GM18505 (cell line): ENCODE measurements at regions not wholly inside any gene's neighbourhood (a gene's known extent, or its start where the extent isn't known, plus 50 kb on each side); places are given as distances from the start of the nearest gene placed in this dataset.
A peak's percentile ranks its signal among the peaks of the same experiment; 100 is the strongest.
"Not testable (repeated sequence)": the region's sequence is repeated elsewhere in the genome, so short reads cannot be mapped to it uniquely, and the experiment has no call there.

Source experiments
- ATAC-seq: cut with Tn5 transposase; IDR thresholded peaks from one replicate; pipeline ENCODE4 v1.9.1; 2021; ENCODE audit not compliant: unreplicated experiment
- POLR2A ChIP-seq: IDR thresholded peaks from 4 replicates; pipeline ENCODE4 v1.6.1; 2011; ENCODE audit warnings: borderline replicate concordance; ENCODE audit not compliant: insufficient read depth, insufficient read length; ENCODE audit errors: extremely low read depth

DNA sequence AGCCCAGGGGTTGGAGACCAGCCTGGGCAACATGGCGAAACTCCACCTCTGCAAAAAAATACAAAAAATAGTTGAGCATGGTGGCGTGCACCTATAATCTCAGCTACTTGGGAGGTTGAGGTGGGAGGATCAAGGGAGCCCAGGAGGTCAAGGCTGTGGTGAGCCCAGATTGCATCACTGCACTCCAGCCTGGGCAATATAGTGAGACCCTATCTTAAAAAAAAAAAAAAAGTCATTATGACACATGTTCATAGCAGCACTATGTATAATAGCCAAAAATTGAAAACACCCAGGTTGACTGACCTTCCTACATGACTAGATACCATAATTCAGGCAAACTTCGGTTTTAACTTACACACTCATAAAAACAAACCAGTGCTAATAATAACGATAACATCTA is 90.8 kb upstream of the RBPJ start:
- no peak for ATAC-seq
- no peak for TF ChIP-seq POLR2A

DNA sequence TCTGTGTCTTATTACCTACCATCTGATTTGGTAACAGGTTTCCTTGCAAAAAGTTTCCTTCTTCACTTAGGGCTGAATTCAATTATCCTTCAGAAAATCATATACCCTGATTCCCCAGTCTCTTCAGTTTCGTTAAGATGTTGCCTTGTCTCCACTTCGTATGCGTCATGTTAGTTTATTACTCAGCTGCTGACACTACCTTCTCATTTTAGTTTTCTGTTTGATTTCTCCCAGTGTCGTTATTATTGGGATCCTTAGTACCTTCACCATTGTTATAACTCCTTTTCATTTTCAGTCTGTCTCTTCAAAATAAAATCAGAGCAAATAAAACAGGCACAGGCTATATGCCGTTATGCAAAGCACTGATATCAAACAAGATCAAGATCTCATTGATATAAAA is 87.5 kb upstream of the RBPJ start:
- no peak for ATAC-seq
- no peak for TF ChIP-seq POLR2A

DNA sequence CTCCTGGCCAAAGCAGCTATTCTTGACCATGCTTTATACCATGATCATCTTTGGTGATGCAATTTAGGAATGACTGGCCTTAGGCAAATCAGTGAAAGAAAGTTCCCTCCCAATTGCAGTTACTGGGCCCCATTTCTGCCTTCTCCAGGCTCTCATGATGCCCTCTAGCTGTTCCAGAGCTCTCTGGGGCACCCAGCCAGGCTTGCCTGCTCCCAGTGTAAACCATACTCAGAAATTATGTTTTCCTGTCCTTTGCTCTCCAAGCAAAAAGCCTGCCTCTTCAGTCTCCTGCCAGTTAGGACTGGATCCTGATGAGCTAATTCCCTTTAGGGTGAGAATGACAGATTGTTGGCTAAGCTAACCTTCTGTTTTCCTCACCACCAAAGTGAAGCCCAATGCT is 85.3 kb upstream of the RBPJ start:
- ATAC-seq, result no peak
- TF ChIP-seq POLR2A, result no peak

DNA sequence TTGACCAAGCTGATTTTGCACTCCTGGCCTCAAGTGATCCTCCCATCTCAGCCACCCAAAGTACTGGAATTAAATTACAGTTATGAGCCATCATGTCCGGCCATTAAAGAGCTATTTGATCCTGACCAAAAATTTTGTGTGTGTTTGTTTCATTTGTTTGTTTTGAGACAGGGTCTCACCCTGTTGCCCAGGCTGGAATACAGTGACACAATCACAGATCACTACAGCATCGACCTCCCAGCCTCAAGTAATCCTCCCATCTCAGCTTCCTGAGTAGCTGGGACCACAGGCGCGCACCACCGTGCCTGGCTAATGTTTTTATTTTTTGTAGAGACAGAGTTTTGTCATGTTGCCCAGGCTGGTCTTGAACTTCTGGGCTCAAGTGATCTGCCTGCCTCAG is 82.9 kb upstream of the RBPJ start:
- no peak for TF ChIP-seq POLR2A
- no peak for ATAC-seq

DNA sequence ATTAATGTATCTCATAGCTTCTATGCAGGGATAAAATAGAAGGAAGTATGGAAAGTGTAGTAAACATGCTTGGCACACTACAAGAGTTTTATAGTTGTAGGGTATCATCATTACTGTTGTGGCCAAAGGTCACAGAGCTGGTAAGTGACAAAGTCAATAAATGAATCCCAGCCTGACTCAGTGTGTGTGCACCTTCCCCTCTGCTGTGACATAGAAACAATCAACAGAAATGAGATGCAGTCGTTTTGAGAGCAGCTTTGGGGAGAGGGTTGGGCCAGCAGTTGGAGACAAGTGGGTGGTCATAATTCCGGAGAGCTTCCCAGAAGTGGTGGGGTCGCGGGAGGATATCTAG is 82.4 kb upstream of the RBPJ start:
- no peak for TF ChIP-seq POLR2A
- no peak for ATAC-seq

DNA sequence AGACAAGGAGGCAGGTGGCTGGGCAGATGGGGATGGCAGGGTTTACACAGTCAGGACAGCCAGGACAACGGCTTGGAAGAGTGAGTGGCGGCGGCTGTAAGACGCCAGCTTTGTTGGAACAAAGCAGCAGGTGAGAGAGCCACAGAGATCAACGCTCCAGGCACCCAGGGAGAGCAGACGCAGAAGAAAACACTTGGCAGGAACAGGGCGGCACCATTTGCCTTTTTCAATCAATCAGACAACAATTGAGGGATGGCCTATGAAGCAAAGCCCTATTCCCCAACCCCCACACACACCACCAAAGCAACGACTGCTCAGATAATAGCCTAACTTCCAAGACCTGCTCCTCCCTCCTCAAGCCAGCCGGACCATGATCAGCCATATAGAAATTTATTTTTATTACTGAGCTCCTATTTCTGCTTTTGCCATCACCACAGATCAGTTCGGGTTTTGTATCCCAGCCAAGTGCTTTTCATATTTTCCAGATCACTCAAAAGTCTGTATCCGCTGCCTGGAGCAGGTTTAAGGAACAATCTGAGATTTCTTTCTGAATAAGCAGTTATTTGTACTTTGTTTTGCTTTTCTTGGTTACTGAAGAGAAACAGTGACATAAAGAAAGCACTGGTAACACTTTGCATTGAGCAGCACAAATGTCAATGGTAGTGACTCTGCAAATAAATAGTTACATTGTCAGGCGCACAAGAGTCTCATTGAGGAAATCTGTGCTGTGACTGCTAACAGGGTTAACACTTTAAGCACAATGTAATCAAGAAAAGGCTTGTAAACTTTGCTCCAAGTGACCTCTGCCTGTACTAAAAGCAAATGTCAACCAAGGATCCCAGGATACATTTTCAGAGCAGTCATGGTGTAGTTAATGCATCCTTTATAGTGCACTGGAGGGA is 81.8 kb upstream of the RBPJ start:
- ATAC-seq, result no peak
- no peak for TF ChIP-seq POLR2A

DNA sequence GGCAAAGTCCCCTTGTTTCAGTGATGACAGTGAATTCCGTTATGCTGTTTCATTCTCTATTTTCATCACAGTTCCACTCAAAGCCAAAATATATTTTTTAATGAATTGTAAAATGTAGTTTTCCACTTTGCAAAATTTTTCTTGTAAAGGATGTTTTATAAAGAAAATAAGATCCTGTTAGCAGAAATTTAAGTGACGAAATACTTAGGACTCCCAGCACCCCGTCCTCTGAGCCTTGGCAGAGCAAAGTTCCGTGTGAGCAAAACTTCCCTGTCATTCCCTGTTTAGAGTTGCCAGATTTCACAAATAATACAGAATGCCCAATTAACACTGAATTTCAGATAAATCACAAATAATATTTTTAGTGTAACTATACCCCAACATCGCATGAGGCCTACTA is 81.0 kb upstream of the RBPJ start:
- no peak for TF ChIP-seq POLR2A
- ATAC-seq, result no peak

DNA sequence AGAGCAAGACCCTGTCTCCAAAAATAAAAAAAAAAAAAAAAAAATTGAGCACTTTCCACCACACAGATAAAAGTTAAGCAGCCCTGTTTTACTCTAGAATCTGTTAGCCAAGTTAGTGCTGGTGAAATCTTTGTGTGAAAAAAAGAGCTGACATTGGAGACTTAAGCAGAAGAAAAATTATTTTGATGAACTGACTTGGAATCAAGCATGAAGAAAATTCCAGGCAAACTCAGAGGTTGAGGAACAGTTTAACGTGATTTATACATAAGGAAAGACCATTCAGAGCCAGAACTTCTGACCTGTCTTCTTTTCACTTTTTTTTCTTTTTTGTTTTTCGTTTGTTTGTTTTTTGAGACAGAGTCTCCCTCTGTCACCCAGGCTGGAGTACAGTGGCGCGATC is 79.6 kb upstream of the RBPJ start:
- no peak for TF ChIP-seq POLR2A

DNA sequence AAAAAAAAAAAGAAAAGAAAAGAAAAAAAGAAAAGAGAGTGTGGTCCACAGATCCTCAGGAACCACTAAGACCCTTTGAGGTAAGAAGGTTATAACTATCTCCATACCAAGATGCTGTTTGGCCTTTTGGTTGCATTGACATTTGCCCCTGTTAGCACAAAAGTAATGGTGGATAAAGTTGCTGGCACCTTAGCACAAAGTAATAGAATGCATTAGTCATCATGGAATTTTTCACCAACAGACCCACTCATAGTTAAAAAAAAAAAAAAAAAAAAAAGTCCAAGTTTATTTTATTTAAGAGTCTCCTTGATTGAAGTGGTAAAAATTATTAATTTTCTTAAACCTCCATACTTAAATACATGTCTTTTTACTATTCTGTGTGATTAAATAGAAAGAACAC is 78.4 kb upstream of the RBPJ start:
- no peak for ATAC-seq
- no peak for TF ChIP-seq POLR2A

More for the DNA sequence above, 79.6 kb upstream of the RBPJ start:
- ATAC-seq, result no peak

DNA sequence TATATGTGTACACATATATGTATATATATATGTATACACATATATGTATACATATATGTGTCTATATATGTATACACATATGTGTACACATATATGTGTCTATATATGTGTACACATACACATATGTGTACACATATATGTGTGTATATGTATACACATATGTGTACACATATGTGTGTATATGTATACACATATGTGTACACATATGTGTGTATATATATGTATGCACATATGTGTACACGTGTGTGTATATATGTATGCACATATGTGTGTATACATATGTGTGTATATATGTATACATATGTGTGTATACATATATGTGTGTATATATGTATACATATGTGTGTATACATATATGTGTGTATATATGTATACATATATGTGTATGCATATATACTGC is 76.7 kb upstream of the RBPJ start:
- not testable (repeated sequence) for ATAC-seq

DNA sequence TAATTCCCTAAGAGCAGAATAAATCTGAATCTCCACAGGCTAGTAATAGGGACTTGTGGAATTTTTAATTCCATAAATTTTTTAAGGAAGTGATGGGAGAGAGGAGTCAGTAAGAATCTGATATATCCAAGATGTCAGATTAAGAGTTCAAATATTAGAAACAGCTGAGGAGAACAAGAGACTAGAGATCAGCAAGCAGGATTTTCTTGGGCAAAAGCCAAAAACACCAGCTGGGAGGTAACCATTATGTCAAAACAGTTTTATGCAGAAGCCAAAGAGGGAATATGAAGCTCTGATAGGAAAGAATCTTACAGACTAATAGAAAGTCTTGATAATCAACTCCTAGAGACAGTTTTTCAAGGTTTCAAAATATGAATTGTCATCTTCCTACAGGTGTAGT is 72.2 kb upstream of the RBPJ start:
- ATAC-seq, result no peak
- no peak for TF ChIP-seq POLR2A

DNA sequence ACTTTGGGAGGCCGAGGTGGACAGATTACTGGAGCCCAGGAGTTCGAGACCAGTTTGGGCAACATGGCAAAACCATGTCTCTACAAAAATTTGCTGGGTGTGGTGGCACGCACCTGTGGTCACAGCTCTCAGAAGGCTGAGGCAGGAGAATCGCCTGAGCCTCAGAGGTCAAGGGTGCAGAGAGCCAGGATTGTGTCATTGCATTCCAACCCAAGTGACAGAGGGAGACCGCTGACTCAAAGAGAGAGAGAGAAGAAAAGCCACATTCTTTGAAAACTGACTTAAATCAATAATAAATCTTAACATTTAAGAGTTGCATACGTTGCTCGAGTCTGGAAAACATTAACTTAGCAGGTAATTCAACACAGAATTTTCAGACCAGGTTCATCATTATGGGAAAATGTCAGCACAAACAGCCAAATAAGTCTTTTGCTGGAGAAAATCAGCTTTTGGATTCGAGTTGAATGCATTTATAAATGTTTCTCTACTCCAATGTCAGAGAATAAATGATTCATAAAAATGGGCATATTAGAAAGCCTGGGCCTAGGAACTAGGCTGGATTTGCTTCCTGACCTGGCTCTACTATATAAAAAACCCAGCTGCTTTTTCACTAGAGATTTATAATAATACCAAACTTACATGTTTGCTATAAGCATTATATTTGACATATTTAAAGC is 68.3 kb upstream of the RBPJ start:
- no peak for TF ChIP-seq POLR2A
- no peak for ATAC-seq

DNA sequence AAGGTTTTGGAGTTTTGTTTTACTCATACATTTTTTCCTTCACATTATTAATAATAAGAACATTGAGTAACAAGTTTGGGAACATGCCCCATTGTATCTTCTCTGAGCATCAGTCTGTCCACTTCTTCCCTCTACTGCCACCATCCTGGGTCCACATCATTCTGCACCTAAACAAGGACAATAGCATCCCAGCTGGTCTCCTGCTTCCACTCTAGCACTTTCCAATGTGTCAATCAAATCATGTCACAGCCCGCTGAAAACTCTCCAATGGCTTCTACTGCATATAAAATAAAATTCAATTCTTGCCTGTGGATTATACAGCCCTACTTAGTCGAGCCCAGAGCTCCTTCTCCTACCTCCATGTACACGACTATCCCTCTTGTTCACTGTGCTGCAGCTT is 66.8 kb upstream of the RBPJ start:
- no peak for TF ChIP-seq POLR2A
- no peak for ATAC-seq

DNA sequence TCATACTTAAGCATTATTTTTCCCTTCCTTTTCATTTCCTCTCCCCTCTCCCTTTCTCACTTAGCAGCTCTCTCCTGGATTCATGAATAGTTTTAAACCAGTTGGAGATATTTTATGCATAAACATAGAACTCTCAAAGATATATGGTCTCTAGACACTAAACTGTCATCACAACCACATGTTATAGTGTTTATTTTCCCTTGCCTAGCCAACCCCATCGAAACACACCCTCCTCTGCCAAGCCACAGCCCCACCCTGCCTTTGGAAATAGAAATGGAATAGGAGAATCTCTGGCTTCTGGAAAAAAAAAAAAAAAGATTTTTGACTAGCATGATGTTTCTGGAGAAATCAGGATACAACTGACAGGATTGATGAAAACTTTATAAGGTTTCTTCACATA is 64.8 kb upstream of the RBPJ start:
- no peak for TF ChIP-seq POLR2A
- no peak for ATAC-seq

DNA sequence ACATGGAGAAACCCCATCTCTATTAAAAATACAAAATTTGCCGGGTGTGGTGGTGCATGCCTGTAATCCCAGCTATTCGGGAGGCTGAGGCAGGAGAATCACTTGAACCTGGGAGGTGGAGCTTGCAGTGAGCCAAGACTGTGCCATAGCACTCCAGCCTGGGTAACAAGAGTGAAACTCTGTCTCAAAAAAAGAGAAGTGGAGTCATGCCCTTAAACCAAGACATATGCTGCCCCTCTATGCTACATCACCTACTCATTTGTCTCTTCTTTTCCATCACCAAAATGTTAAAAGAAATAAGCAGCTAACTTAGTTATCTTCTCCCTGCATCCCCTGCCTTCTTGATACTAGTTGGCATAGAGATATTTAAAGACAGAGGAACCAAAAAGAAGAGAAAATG is 63.4 kb upstream of the RBPJ start:
- ATAC-seq, result peak; percentile 16
